ENCODE measurements at regions not wholly inside any gene's neighbourhood (a gene's known extent, or its start where the extent isn't known, plus 50 kb on each side); places are given as distances from the start of the nearest gene placed in this dataset.

DNA sequence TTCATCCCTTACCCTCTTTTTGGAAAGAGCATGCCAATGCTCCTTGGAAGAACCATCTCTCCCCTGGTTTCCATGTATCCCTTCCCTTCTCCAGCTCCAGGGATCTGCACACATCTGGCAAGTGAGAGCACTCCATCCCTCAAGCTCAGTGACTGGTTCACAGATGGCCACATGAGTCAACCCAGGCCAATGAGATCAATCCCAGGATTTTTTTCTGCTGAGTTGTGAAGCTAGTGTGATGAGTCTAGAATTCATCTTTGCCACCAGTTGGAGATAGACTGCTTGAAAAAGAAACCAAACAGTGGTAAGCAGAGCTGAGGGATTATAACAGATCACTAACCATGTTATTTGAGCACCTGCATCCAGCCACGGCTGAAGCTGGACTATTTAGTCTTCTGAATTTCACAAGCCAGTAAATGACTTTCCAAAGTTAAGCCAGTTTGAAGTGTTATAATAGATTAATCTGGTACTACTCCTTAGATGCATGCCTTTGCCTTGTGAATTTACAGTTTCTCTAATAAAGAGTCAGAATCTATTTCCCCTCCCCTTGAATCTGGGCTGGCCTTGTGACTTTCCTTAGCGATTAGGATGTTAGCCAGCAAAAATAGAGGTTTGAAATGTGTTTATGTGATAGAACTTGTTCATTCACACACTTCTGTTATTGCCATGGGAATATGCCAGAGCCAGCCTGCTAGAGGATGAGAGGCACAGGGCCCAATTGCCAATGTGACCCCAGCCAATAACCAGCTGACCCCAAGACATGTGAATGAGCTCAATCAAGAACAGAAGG lies 159.8 kb downstream of the WNT5A start:
- TF ChIP-seq, protein P1, sequence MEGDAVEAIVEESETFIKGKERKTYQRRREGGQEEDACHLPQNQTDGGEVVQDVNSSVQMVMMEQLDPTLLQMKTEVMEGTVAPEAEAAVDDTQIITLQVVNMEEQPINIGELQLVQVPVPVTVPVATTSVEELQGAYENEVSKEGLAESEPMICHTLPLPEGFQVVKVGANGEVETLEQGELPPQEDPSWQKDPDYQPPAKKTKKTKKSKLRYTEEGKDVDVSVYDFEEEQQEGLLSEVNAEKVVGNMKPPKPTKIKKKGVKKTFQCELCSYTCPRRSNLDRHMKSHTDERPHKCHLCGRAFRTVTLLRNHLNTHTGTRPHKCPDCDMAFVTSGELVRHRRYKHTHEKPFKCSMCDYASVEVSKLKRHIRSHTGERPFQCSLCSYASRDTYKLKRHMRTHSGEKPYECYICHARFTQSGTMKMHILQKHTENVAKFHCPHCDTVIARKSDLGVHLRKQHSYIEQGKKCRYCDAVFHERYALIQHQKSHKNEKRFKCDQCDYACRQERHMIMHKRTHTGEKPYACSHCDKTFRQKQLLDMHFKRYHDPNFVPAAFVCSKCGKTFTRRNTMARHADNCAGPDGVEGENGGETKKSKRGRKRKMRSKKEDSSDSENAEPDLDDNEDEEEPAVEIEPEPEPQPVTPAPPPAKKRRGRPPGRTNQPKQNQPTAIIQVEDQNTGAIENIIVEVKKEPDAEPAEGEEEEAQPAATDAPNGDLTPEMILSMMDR (IDR thresholded peaks at IDR 0.05), result no peak
- TF ChIP-seq POLR2A (IDR thresholded peaks at IDR 0.05), result no peak

All from lower leg skin (tissue), 3 donors.